ENCODE measurements at regions not wholly inside any gene's neighbourhood (a gene's known extent, or its start where the extent isn't known, plus 50 kb on each side); places are given as distances from the start of the nearest gene placed in this dataset.

DNA sequence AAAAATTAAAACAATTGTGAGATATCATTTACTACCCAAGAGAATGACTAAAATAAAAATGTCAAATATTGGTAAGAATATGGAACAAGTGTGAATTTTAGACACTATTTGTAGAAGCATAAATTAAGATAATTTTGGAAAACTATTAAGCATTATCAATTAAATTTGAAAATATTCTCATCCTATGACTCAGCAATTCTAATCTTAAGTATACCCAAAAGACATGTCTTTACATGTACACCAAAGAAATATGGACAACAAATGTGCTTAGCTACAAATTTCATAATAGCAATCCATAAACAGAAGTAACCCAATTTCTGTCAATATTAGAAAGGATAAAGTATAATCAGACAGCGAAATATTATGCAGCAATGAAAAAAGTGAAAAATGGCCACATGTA, 1032.2 kb upstream of the SEMA6D start:
- Histone ChIP-seq H3K36me3 (ENCODE audit: control insufficient read depth in 2 of 3, insufficient read depth in 3 of 3, low read length in 3 of 3) (no peaks in the 10 kb centered on the region), H3K9me3 (ENCODE audit: control insufficient read depth in 2 of 3, insufficient read depth in 1 of 3, low read length in 3 of 3) (no peaks in the 10 kb centered on the region), H3K27ac (ENCODE audit: low read depth in 2 of 2, low read length in 2 of 2) (no peak overlapping the region), H3K4me1 (ENCODE audit: control insufficient read depth in 2 of 3, insufficient read depth in 2 of 3, low read depth in 1 of 3, low read length in 3 of 3) (peaks cover 0 to 3% (median 0%) of the 10 kb centered on the region in 3 donors), H3K4me3 (ENCODE audit: low read length in 3 of 3) (no peak overlapping the region), H3K27me3 (ENCODE audit: control insufficient read depth, insufficient read depth, low read length) (no peaks in the 10 kb centered on the region), H3K9ac (ENCODE audit: low read length in 3 of 3) (no peak overlapping the region)
- FAIRE-seq (no peak), DNase-seq (no peak)
- intact Hi-C loops (cut with DNase I): no loop called here
- TF ChIP-seq CTCF (IDR thresholded peaks at IDR 0.05; ENCODE audit: borderline replicate concordance, extremely low read depth, insufficient read depth): no peak

GRCh38 chr15:46685681-46686080, 1031.6 kb upstream of the SEMA6D start:
- H3K9me3 ChIP-seq (ENCODE audit: control insufficient read depth in 2 of 3, insufficient read depth in 1 of 3, low read length in 3 of 3): no peaks in the 10 kb centered on the region
- H3K4me3 ChIP-seq (ENCODE audit: low read length in 3 of 3): no peak overlapping the region
- H3K27me3 ChIP-seq (ENCODE audit: control insufficient read depth, insufficient read depth, low read length): no peaks in the 10 kb centered on the region
- H3K4me1 ChIP-seq (ENCODE audit: control insufficient read depth in 2 of 3, insufficient read depth in 2 of 3, low read depth in 1 of 3, low read length in 3 of 3): peaks cover 0 to 3% (median 0%) of the 10 kb centered on the region in 3 donors
- no peak overlapping the region for H3K9ac ChIP-seq (ENCODE audit: low read length in 3 of 3)
- no peak for DNase-seq
- intact Hi-C loops (cut with DNase I): no loop called here
- TF ChIP-seq CTCF (IDR thresholded peaks at IDR 0.05; ENCODE audit: borderline replicate concordance, extremely low read depth, insufficient read depth): no peak
- H3K36me3 ChIP-seq (ENCODE audit: control insufficient read depth in 2 of 3, insufficient read depth in 3 of 3, low read length in 3 of 3): no peaks in the 10 kb centered on the region
- no peak overlapping the region for H3K27ac ChIP-seq (ENCODE audit: low read depth in 2 of 2, low read length in 2 of 2)
- FAIRE-seq: no peak

DNA sequence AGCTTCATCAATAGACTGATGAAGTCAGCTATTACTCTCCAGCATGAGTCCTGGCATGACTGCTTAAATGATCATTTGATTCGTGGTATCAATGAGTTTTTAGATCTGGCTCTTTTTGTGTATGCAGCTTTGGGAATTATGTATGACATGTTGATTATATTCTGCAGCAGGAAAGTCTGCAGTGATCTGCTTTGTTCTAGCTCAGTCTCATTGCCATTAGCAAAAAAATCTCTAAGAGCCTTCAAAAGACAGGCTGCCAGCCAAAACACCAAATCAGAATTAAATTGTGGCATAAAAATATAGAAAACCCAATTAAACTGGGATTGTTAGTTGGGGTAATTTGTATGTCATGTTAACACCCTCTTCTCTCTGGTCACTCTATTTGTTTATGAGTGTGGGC, 1021.0 kb upstream of the SEMA6D start:
- FAIRE-seq: no peak

More for the DNA sequence above, 1021.0 kb upstream of the SEMA6D start:
- intact Hi-C loops (cut with DNase I): no loop called here
- Histone ChIP-seq H3K4me1 (ENCODE audit: control insufficient read depth in 2 of 3, insufficient read depth in 2 of 3, low read depth in 1 of 3, low read length in 3 of 3) (no peaks in the 10 kb centered on the region), H3K9ac (ENCODE audit: low read length in 3 of 3) (no peak overlapping the region), H3K4me3 (ENCODE audit: low read length in 3 of 3) (no peak overlapping the region), H3K36me3 (ENCODE audit: control insufficient read depth in 2 of 3, insufficient read depth in 3 of 3, low read length in 3 of 3) (no peaks in the 10 kb centered on the region), H3K27ac (ENCODE audit: low read depth in 2 of 2, low read length in 2 of 2) (no peak overlapping the region), H3K9me3 (ENCODE audit: control insufficient read depth in 2 of 3, insufficient read depth in 1 of 3, low read length in 3 of 3) (no peaks in the 10 kb centered on the region), H3K27me3 (ENCODE audit: control insufficient read depth, insufficient read depth, low read length) (no peaks in the 10 kb centered on the region)
- TF ChIP-seq CTCF (IDR thresholded peaks at IDR 0.05; ENCODE audit: borderline replicate concordance, extremely low read depth, insufficient read depth): no peak
- DNase-seq: no peak
